IMR-90 (cell line): ENCODE measurements at regions not wholly inside any gene's neighbourhood (a gene's known extent, or its start where the extent isn't known, plus 50 kb on each side); places are given as distances from the start of the nearest gene placed in this dataset.

Source experiments
- CTCF ChIP-seq: conservative IDR thresholded peaks from 2 replicates; pipeline ENCODE4 v1.5.1; 2012; ENCODE audit warnings: mild to moderate bottlenecking, low read depth, low read length, improper control_type of control experiment
- POLR2A ChIP-seq: IDR thresholded peaks from 2 replicates; pipeline ENCODE4 v1.6.1; 2012; ENCODE audit warnings: mild to moderate bottlenecking, low read depth, low read length
- RFX5 ChIP-seq: IDR thresholded peaks from 2 replicates; pipeline ENCODE4 v1.8.0; 2012; ENCODE audit warnings: low read depth, mild to moderate bottlenecking, low read length, moderate library complexity

GRCh38 chr18:42640160-42640559, 475.3 kb downstream of the RIT2 start:
- TF ChIP-seq CTCF (no peak), RFX5 (no peak), POLR2A (no peak)
